Hepatocyte (in vitro differentiated cells): ENCODE measurements at regions not wholly inside any gene's neighbourhood (a gene's known extent, or its start where the extent isn't known, plus 50 kb on each side); places are given as distances from the start of the nearest gene placed in this dataset.

ENCODE experiments used
- CTCF ChIP-seq: fragments of 200-600 bp; sonication (generic); IDR thresholded peaks from 2 replicates; pipeline ENCODE4 v1.5.1; 2016; ENCODE audit warnings: antibody characterized with exemption, mild to moderate bottlenecking; ENCODE audit not compliant: poor library complexity
- EZH2 ChIP-seq: fragments of 200-600 bp; sonication (generic); IDR thresholded peaks from 2 replicates; pipeline ENCODE4 v1.6.1; 2016; ENCODE audit warnings: antibody characterized with exemption, mild to moderate bottlenecking, borderline replicate concordance
- EZH2phosphoT487 ChIP-seq: fragments of 200-600 bp; sonication (generic); IDR thresholded peaks from one replicate; pipeline ENCODE4 v1.6.1; 2018; ENCODE audit warnings: antibody characterized with exemption, mild to moderate bottlenecking, low read depth, moderate library complexity; ENCODE audit not compliant: unreplicated experiment, severe bottlenecking

- no peak for TF ChIP-seq EZH2phosphoT487
- TF ChIP-seq CTCF, result no peak
- no peak for TF ChIP-seq EZH2
Observed at GRCh38 chr11:25247336-25247735, 750.5 kb downstream of the LUZP2 start.
